ENCODE measurements at regions not wholly inside any gene's neighbourhood (a gene's known extent, or its start where the extent isn't known, plus 50 kb on each side); places are given as distances from the start of the nearest gene placed in this dataset.

GRCh38 chr13:64740493-64740892, 2489.6 kb downstream of the PCDH9 start:
- TF ChIP-seq CTCF (IDR thresholded peaks at IDR 0.05; ENCODE audit: control extremely low read depth, extremely low read depth, low read depth, missing control alignments) = no peak
- CTCF ChIA-PET = interaction anchor here (0.9 kb wide), 1 partner anchor 11 kb away, joined by 3 read pairs; no protein-coding TSS in a partner anchor
- POLR2A ChIA-PET = no interaction called here
- no peak for DNase-seq (ENCODE audit: extremely low spot score)

GRCh38 chr13:64725492-64725891, 2504.6 kb downstream of the PCDH9 start:
- CTCF ChIA-PET = no interaction called here
- DNase-seq (ENCODE audit: extremely low spot score) = no peak

GRCh38 chr13:64723724-64724123, 2506.4 kb downstream of the PCDH9 start:
- CTCF ChIA-PET = interaction anchor here (1.0 to 1.5 kb wide), 3 partner anchors 10 to 15 kb away, joined by 3 to 4 read pairs (median 4); no protein-coding TSS in a partner anchor
- DNase-seq (ENCODE audit: extremely low spot score) = no peak
- no peak for TF ChIP-seq CTCF (IDR thresholded peaks at IDR 0.05; ENCODE audit: control extremely low read depth, extremely low read depth, low read depth, missing control alignments)
- POLR2A ChIA-PET = no interaction called here

More at GRCh38 chr13:64725492-64725891, 2504.6 kb downstream of the PCDH9 start:
- POLR2A ChIA-PET = no interaction called here
- no peak for TF ChIP-seq CTCF (IDR thresholded peaks at IDR 0.05; ENCODE audit: control extremely low read depth, extremely low read depth, low read depth, missing control alignments)

GRCh38 chr13:64718116-64718515, 2512.0 kb downstream of the PCDH9 start:
- ChIA-PET POLR2A (no interaction called here), CTCF (no interaction called here)
- no peak for DNase-seq (ENCODE audit: extremely low spot score)
- TF ChIP-seq CTCF (IDR thresholded peaks at IDR 0.05; ENCODE audit: control extremely low read depth, extremely low read depth, low read depth, missing control alignments) = no peak

- DNase-seq (ENCODE audit: extremely low spot score) = no peak
- ChIA-PET CTCF (no interaction called here), POLR2A (no interaction called here)
- TF ChIP-seq CTCF (IDR thresholded peaks at IDR 0.05; ENCODE audit: control extremely low read depth, extremely low read depth, low read depth, missing control alignments) = no peak
These were observed 2513.2 kb downstream of the PCDH9 start for GRCh38 chr13:64716936-64717335.

GRCh38 chr13:64709079-64709478, 2521.1 kb downstream of the PCDH9 start:
- CTCF ChIA-PET = interaction anchor here (1.5 kb wide), 1 partner anchor 15 kb away, joined by 4 read pairs; no protein-coding TSS in a partner anchor
- POLR2A ChIA-PET = no interaction called here
- no peak for TF ChIP-seq CTCF (IDR thresholded peaks at IDR 0.05; ENCODE audit: control extremely low read depth, extremely low read depth, low read depth, missing control alignments)
- no peak for DNase-seq (ENCODE audit: extremely low spot score)
